K562 (cell line): ENCODE measurements at regions not wholly inside any gene's neighbourhood (a gene's known extent, or its start where the extent isn't known, plus 50 kb on each side); places are given as distances from the start of the nearest gene placed in this dataset.
A peak's percentile ranks its signal among the peaks of the same experiment; 100 is the strongest.

Source experiments
- ATAC-seq: fragments of 200-7000 bp; cut with Tn5 transposase; 3 replicates; pipeline ENCODE4 v1.9.1; 2020; ENCODE audit warnings: moderate library complexity
- BruUV-seq: library from RNA; stranded (reverse); fragments of 400-500 nt; replicated peaks from 2 replicates; lab custom pipeline; 2021; lab: Mats Ljungman, UMichigan
- CTCF ChIA-PET: fragments of 300-600 bp; formaldehyde crosslinking; extraction: SDS; loops from one replicate; lab custom pipeline; 2021; ENCODE audit warnings: low intra/inter-chr PET ratio; lab: Yijun Ruan, JAX
- POLR2A ChIA-PET: fragments of 300-600, 350-650 bp; sonication (Branson Sonifier 250); formaldehyde crosslinking; extraction: SDS; loops from one replicate; lab custom pipeline; 2021; ENCODE audit warnings: antibody characterized with exemption, inconsistent platforms; lab: Yijun Ruan, JAX
- DNase-seq, 4 experiments: peaks; one replicate each; pipeline versions ENCODE4 v3.0.0 to v3.0.0-alpha.2; 2011 to 2018; ENCODE audit warnings: low spot score in 3 of 4, mixed read lengths in 3 of 4; ENCODE audit errors: extremely low read depth in 1 of 4
- FAIRE-seq: peaks from 2 replicates; lab custom pipeline; 2011; peaks lifted over from hg19 to GRCh38; lab: Jason Lieb, UNC
- H2AFZ ChIP-seq: 2 replicates; pipeline ENCODE4 v1.6.0; 2011; ENCODE audit warnings: low read depth, low read length, control low read depth, inconsistent platforms
- H3K27ac ChIP-seq: fragments of 200-600 bp; 3 replicates; pipeline ENCODE4 v1.8.0; 2011; ENCODE audit warnings: low read depth, mild to moderate bottlenecking, control low read depth, inconsistent platforms, low read length, moderate library complexity, mixed read lengths; ENCODE audit errors: extremely low read depth
- H3K27me3 ChIP-seq, 2 experiments: fragments of 300-600 bp in 1 of 2; 2 replicates in 1 of 2; 3 replicates in 1 of 2; pipeline versions ENCODE4 v1.6.0 to v1.8.0; 2011; ENCODE audit warnings: inconsistent platforms in 2 of 2, low read length in 2 of 2, mild to moderate bottlenecking in 1 of 2, mixed read lengths in 1 of 2, moderate library complexity in 1 of 2; ENCODE audit not compliant: control insufficient read depth in 2 of 2, insufficient read depth in 2 of 2
- H3K36me3 ChIP-seq: fragments of 300-600 bp; 3 replicates; pipeline ENCODE4 v1.8.0; 2011; ENCODE audit warnings: mild to moderate bottlenecking, low read length, inconsistent platforms; ENCODE audit not compliant: control insufficient read depth, insufficient read depth
- H3K4me1 ChIP-seq, 2 experiments: fragments of 200-600 bp in 1 of 2; replicated peaks in 1 of 2; 2 replicates in 1 of 2; 3 replicates in 1 of 2; pipeline versions ENCODE4 v1.5.1 to v1.8.0; 2011; ENCODE audit warnings: inconsistent platforms in 2 of 2, low read length in 2 of 2, mild to moderate bottlenecking in 1 of 2, mixed read lengths in 1 of 2, moderate library complexity in 1 of 2; ENCODE audit not compliant: control insufficient read depth in 2 of 2, insufficient read depth in 2 of 2
- H3K4me2 ChIP-seq: 2 replicates; pipeline ENCODE4 v1.6.1; 2011; ENCODE audit warnings: low read length, control low read depth, inconsistent platforms, mixed read lengths; ENCODE audit not compliant: insufficient read depth
- H3K4me3 ChIP-seq: fragments of 200-600 bp; sonication (generic), shearing (Covaris generic); 2 replicates; pipeline ENCODE4 v1.5.1; 2016; ENCODE audit warnings: control low read depth, inconsistent platforms
- H3K79me2 ChIP-seq: fragments of 200-600 bp; 3 replicates; pipeline ENCODE4 v1.8.0; 2011; ENCODE audit warnings: low read length, inconsistent platforms; ENCODE audit not compliant: control insufficient read depth, insufficient read depth
- H3K9ac ChIP-seq, 2 experiments: 2 replicates each; pipeline versions ENCODE4 v1.6.0 to v1.6.1; 2011; ENCODE audit warnings: low read depth in 2 of 2, low read length in 2 of 2, control low read depth in 1 of 2, inconsistent platforms in 1 of 2, mild to moderate bottlenecking in 1 of 2, mixed read lengths in 1 of 2; ENCODE audit not compliant: insufficient read depth in 1 of 2
- H3K9me1 ChIP-seq: one replicate; pipeline ENCODE4 v1.6.0; 2011; ENCODE audit warnings: inconsistent platforms, mild to moderate bottlenecking, low read length, moderate library complexity; ENCODE audit not compliant: control insufficient read depth, insufficient read depth
- H3K9me3 ChIP-seq: replicated peaks from 2 replicates; pipeline ENCODE4 v1.5.1; 2011; ENCODE audit warnings: low read depth, low read length, inconsistent platforms; ENCODE audit not compliant: control insufficient read depth, insufficient read depth
- H4K20me1 ChIP-seq: replicated peaks from 2 replicates; pipeline ENCODE4 v1.6.1; 2011; ENCODE audit warnings: low read length, inconsistent platforms, mixed read lengths; ENCODE audit not compliant: control insufficient read depth, insufficient read depth
- CCNT2 ChIP-seq: IDR thresholded peaks from 2 replicates; pipeline ENCODE4 v1.6.1; 2011; ENCODE audit warnings: borderline replicate concordance, low read depth, mild to moderate bottlenecking, moderate library complexity, mixed read lengths, low read length; ENCODE audit not compliant: insufficient read length; ENCODE audit errors: extremely low read depth
- DACH1 ChIP-seq: fragments of 450-650 bp; IDR thresholded peaks from 2 replicates; pipeline ENCODE4 v1.6.1; 2018; ENCODE audit not compliant: partially characterized antibody
- FOXJ3 ChIP-seq: sonication (generic); formaldehyde crosslinking; IDR thresholded peaks from 2 replicates; pipeline ENCODE4 v1.4.0; 2020; ENCODE audit warnings: mild to moderate bottlenecking, missing genetic modification reagents
- JUNB ChIP-seq: fragments of 450-650 bp; formaldehyde crosslinking; conservative IDR thresholded peaks from 2 replicates; pipeline ENCODE4 v1.4.0; 2020; ENCODE audit warnings: mild to moderate bottlenecking
- RFX1 ChIP-seq: fragments of 450-650 bp; IDR thresholded peaks from 2 replicates; pipeline ENCODE4 v1.6.1; 2016; ENCODE audit warnings: mild to moderate bottlenecking, moderate library complexity
- STAT5A ChIP-seq: IDR thresholded peaks from 2 replicates; pipeline ENCODE4 v1.6.1; 2012; ENCODE audit warnings: low read length, inconsistent platforms, borderline replicate concordance
- ZNF589 ChIP-seq: fragments of 200-800 bp; sonication (Bioruptor generic); IDR thresholded peaks from 2 replicates; pipeline ENCODE4 v1.6.1; 2016; ENCODE audit warnings: low read depth, missing genetic modification characterization, missing compliant biosample characterization
- WGBS: fragments of 100-300 bp; shearing (Covaris generic); methylation state at CpG from one replicate; pipeline ENCODE4 v1.1.6; 2016; ENCODE audit warnings: low coverage, mixed read lengths; ENCODE audit not compliant: insufficient coverage; ENCODE audit errors: missing lambda C conversion rate; 5-methylcytosine and 5-hydroxymethylcytosine counted together
- in situ Hi-C: fragments of 300-500 bp; cut with MboI; formaldehyde crosslinking; loops from 4 replicates; pipeline ENCODE4 v1.15.0; 2018; ENCODE audit warnings: inconsistent platforms, mixed read lengths
- intact Hi-C: fragments of 100-400 bp; cut with micrococcal nuclease; formaldehyde crosslinking; loops from 2 replicates; pipeline ENCODE4 v1.14.2; 2022
- TF ChIP-seq, protein P1 (sequence below): sonication (generic); formaldehyde crosslinking; IDR thresholded peaks from 2 replicates; pipeline ENCODE4 v1.8.0; 2022; ENCODE audit warnings: mild to moderate bottlenecking, missing genetic modification reagents
- TF ChIP-seq, protein P2 (sequence below): sonication (generic); formaldehyde crosslinking; IDR thresholded peaks from 2 replicates; pipeline ENCODE4 v1.8.0; 2022; ENCODE audit warnings: missing genetic modification reagents, mild to moderate bottlenecking, moderate library complexity, borderline replicate concordance
- TF ChIP-seq, protein P3 (sequence below): sonication (generic); formaldehyde crosslinking; IDR thresholded peaks from 2 replicates; pipeline ENCODE4 v1.8.0; 2022; ENCODE audit warnings: mild to moderate bottlenecking, missing genetic modification reagents, borderline replicate concordance

DNA sequence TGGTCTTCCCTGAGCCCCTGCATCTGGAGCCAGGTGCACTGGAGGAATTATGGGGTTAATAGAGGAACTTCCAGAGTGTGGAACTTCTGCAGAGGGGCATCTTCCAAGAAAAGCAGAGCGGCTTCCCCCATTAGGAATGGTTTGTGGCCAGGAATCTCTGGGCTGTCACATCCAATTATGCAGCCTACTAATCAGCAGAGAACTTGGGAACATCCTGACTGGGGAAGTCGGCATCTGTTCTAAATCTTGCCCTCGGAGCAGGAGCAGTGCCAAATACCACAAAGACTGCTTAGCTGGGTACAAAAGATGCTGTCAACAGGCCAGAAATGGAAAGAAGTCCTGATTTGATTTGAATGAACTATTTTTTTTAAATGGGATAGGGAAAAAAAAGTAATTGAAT lies 435.1 kb downstream of the ZNF536 start (continued):
- TF ChIP-seq, protein P1, sequence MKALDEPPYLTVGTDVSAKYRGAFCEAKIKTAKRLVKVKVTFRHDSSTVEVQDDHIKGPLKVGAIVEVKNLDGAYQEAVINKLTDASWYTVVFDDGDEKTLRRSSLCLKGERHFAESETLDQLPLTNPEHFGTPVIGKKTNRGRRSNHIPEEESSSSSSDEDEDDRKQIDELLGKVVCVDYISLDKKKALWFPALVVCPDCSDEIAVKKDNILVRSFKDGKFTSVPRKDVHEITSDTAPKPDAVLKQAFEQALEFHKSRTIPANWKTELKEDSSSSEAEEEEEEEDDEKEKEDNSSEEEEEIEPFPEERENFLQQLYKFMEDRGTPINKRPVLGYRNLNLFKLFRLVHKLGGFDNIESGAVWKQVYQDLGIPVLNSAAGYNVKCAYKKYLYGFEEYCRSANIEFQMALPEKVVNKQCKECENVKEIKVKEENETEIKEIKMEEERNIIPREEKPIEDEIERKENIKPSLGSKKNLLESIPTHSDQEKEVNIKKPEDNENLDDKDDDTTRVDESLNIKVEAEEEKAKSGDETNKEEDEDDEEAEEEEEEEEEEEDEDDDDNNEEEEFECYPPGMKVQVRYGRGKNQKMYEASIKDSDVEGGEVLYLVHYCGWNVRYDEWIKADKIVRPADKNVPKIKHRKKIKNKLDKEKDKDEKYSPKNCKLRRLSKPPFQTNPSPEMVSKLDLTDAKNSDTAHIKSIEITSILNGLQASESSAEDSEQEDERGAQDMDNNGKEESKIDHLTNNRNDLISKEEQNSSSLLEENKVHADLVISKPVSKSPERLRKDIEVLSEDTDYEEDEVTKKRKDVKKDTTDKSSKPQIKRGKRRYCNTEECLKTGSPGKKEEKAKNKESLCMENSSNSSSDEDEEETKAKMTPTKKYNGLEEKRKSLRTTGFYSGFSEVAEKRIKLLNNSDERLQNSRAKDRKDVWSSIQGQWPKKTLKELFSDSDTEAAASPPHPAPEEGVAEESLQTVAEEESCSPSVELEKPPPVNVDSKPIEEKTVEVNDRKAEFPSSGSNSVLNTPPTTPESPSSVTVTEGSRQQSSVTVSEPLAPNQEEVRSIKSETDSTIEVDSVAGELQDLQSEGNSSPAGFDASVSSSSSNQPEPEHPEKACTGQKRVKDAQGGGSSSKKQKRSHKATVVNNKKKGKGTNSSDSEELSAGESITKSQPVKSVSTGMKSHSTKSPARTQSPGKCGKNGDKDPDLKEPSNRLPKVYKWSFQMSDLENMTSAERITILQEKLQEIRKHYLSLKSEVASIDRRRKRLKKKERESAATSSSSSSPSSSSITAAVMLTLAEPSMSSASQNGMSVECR (CRISPR knock-in tag) = no peak
- TF ChIP-seq JUNB (CRISPR knock-in tag) = no peak
- no peak for TF ChIP-seq DACH1
- TF ChIP-seq, protein P2, sequence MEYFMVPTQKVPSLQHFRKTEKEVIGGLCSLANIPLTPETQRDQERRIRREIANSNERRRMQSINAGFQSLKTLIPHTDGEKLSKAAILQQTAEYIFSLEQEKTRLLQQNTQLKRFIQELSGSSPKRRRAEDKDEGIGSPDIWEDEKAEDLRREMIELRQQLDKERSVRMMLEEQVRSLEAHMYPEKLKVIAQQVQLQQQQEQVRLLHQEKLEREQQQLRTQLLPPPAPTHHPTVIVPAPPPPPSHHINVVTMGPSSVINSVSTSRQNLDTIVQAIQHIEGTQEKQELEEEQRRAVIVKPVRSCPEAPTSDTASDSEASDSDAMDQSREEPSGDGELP (CRISPR knock-in tag) = no peak

DNA sequence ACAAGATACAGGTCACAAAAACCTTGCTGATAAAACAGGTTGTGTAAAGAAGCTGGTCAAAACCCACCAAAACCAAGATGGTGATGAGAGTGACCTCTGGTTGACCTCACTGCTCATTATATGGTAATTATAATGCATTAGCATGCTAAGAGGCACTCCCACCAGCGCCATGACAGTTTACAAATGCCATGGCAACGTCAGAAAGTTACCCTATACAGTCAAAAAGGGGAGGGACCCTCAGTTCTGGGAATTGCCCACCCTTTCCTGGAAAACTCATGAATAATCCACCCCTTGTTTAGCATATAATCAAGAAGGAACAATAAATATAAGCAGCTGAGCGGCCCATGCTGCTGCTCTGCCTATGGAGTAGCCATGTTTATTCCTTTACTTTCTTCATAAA lies 434.1 kb downstream of the ZNF536 start:
- H3K79me2 ChIP-seq = no peaks in the 10 kb centered on the region
- TF ChIP-seq FOXJ3 (CRISPR knock-in tag) = no peak
- no peak for TF ChIP-seq ZNF589 (CRISPR knock-in tag)
- TF ChIP-seq RFX1 = peak; percentile 52
- TF ChIP-seq CCNT2 = no peak
- TF ChIP-seq STAT5A = peak; percentile 13; the same call in 1 of the 2 replicates
- TF ChIP-seq, protein P3, sequence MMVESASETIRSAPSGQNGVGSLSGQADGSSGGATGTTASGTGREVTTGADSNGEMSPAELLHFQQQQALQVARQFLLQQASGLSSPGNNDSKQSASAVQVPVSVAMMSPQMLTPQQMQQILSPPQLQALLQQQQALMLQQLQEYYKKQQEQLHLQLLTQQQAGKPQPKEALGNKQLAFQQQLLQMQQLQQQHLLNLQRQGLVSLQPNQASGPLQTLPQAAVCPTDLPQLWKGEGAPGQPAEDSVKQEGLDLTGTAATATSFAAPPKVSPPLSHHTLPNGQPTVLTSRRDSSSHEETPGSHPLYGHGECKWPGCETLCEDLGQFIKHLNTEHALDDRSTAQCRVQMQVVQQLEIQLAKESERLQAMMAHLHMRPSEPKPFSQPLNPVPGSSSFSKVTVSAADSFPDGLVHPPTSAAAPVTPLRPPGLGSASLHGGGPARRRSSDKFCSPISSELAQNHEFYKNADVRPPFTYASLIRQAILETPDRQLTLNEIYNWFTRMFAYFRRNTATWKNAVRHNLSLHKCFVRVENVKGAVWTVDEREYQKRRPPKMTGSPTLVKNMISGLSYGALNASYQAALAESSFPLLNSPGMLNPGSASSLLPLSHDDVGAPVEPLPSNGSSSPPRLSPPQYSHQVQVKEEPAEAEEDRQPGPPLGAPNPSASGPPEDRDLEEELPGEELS = no peak
- no peak overlapping the region for H3K4me3 ChIP-seq
- 3% methylated on average over 3 of the region's 3 CpGs for WGBS
- ChIA-PET CTCF (no interaction called here), POLR2A (no interaction called here)
- H3K4me1 ChIP-seq = no peaks in the 10 kb centered on the region
- DNase-seq = no peak
- ATAC-seq = no peak
- H3K4me2 ChIP-seq = no peak overlapping the region
- H3K9me3 ChIP-seq = no peaks in the 10 kb centered on the region; the same call in 1 of the 2 replicates
- H3K9ac ChIP-seq = no peak overlapping the region
- H4K20me1 ChIP-seq = no peaks in the 10 kb centered on the region
- in situ Hi-C loops (no loop called here), intact Hi-C loops (no loop called here)
- no peak overlapping the region for H2AFZ ChIP-seq
- no peak overlapping the region for H3K27ac ChIP-seq
- no peaks in the 10 kb centered on the region; a peak in 1 of 5 replicates for H3K27me3 ChIP-seq
- no peaks in the 10 kb centered on the region for H3K9me1 ChIP-seq
- no peaks in the 10 kb centered on the region for H3K36me3 ChIP-seq
- no peak for FAIRE-seq
- no TSS peak for BruUV-seq
